CD14-positive monocyte (primary cell): ENCODE measurements at regions not wholly inside any gene's neighbourhood (a gene's known extent, or its start where the extent isn't known, plus 50 kb on each side); places are given as distances from the start of the nearest gene placed in this dataset.

Experiments
- DNase-seq, 3 donors: peaks; one replicate each; pipeline ENCODE4 v3.0.0-alpha.2; 2011 to 2022
- H2AFZ ChIP-seq: 2 replicates; pipeline ENCODE4 v1.6.0; 2012; ENCODE audit warnings: mild to moderate bottlenecking, low read depth, low read length, inconsistent platforms; ENCODE audit not compliant: insufficient read depth, poor library complexity, severe bottlenecking
- H3K27ac ChIP-seq, 2 donors: 1 replicate in 1 of 2; 2 replicates in 1 of 2; pipeline ENCODE4 v1.5.1; 2012 to 2013; ENCODE audit warnings: low read length in 2 of 2, control low read depth in 1 of 2, inconsistent platforms in 1 of 2, low read depth in 1 of 2, mild to moderate bottlenecking in 1 of 2
- H3K27me3 ChIP-seq, 2 donors: one replicate each; pipeline versions ENCODE4 v1.6.0 to v1.6.1; 2011 to 2013; ENCODE audit warnings: low read length in 2 of 2; ENCODE audit not compliant: control insufficient read depth in 2 of 2, insufficient read depth in 2 of 2
- H3K36me3 ChIP-seq, 2 donors: replicated peaks in 1 of 2; 1 replicate in 1 of 2; 2 replicates in 1 of 2; pipeline versions ENCODE4 v1.5.1 to v1.6.1; 2012 to 2013; ENCODE audit warnings: low read length in 2 of 2, control low read depth in 1 of 2, inconsistent platforms in 1 of 2, mild to moderate bottlenecking in 1 of 2; ENCODE audit not compliant: insufficient read depth in 2 of 2, control insufficient read depth in 1 of 2
- H3K4me1 ChIP-seq, 2 donors: 1 replicate in 1 of 2; 2 replicates in 1 of 2; pipeline versions ENCODE4 v1.5.1 to v1.6.1; 2012 to 2013; ENCODE audit warnings: low read length in 2 of 2, control low read depth in 1 of 2, inconsistent platforms in 1 of 2, mild to moderate bottlenecking in 1 of 2, moderate library complexity in 1 of 2; ENCODE audit not compliant: insufficient read depth in 2 of 2, control insufficient read depth in 1 of 2
- H3K4me2 ChIP-seq: replicated peaks from 2 replicates; pipeline ENCODE3; 2012; ENCODE audit warnings: low read length, moderate library complexity, mild to moderate bottlenecking; ENCODE audit not compliant: poor library complexity, severe bottlenecking; ENCODE audit errors: extremely low read depth
- H3K4me3 ChIP-seq, 3 experiments: fragments of 200-600 bp in 1 of 3; sonication (generic) in 1 of 3; replicated peaks in 1 of 3; 1 replicate in 2 of 3; 2 replicates in 1 of 3; pipeline ENCODE4 v1.5.1; 2011 to 2013; ENCODE audit warnings: low read length in 3 of 3, mild to moderate bottlenecking in 3 of 3, control low read depth in 2 of 3, low read depth in 2 of 3, inconsistent platforms in 1 of 3, moderate library complexity in 1 of 3
- H3K79me2 ChIP-seq: 2 replicates; pipeline ENCODE4 v1.6.0; 2012; ENCODE audit warnings: mild to moderate bottlenecking, control low read depth, inconsistent platforms, low read length, moderate library complexity; ENCODE audit not compliant: insufficient read depth
- H3K9ac ChIP-seq: 2 replicates; pipeline ENCODE4 v1.6.0; 2017; ENCODE audit warnings: low read length, mild to moderate bottlenecking; ENCODE audit not compliant: insufficient read depth, poor library complexity, severe bottlenecking
- H3K9me3 ChIP-seq, 2 donors: replicated peaks in 1 of 2; 1 replicate in 1 of 2; 2 replicates in 1 of 2; pipeline versions ENCODE4 v1.5.1 to v1.6.1; 2012 to 2013; ENCODE audit warnings: low read length in 2 of 2, control low read depth in 1 of 2; ENCODE audit not compliant: control insufficient read depth in 1 of 2, insufficient read depth in 1 of 2
- H4K20me1 ChIP-seq: 2 replicates; pipeline ENCODE4 v1.6.0; 2012; ENCODE audit warnings: mild to moderate bottlenecking, low read length, control low read depth, moderate library complexity; ENCODE audit not compliant: insufficient read depth
- H3K27ac Mint-ChIP-seq, 7 donors: one replicate each; pipeline ENCODE4 v1.8.0; 2020; ENCODE audit warnings: mild to moderate bottlenecking in 7 of 7, mixed read lengths in 7 of 7, moderate library complexity in 6 of 7, inconsistent platforms in 2 of 7
- H3K27me3 Mint-ChIP-seq, 3 donors: one replicate each; pipeline ENCODE4 v1.8.0; 2021 to 2022; ENCODE audit warnings: low read depth in 3 of 3, mild to moderate bottlenecking in 3 of 3, mixed read lengths in 3 of 3, moderate library complexity in 3 of 3, inconsistent platforms in 1 of 3
- H3K36me3 Mint-ChIP-seq, 2 donors: one replicate each; pipeline ENCODE4 v1.8.0; 2020; ENCODE audit warnings: mixed read lengths in 2 of 2, inconsistent platforms in 1 of 2, mild to moderate bottlenecking in 1 of 2
- H3K4me1 Mint-ChIP-seq: one replicate; pipeline ENCODE4 v1.8.0; 2020; ENCODE audit warnings: mild to moderate bottlenecking, mixed read lengths
- H3K4me3 Mint-ChIP-seq, 2 donors: one replicate each; pipeline ENCODE4 v1.8.0; 2020; ENCODE audit warnings: mild to moderate bottlenecking in 2 of 2, mixed read lengths in 2 of 2, moderate library complexity in 1 of 2
- H3K9me3 Mint-ChIP-seq, 7 donors: one replicate each; pipeline ENCODE4 v1.8.0; 2020 to 2022; ENCODE audit warnings: mixed read lengths in 7 of 7, mild to moderate bottlenecking in 6 of 7, moderate library complexity in 6 of 7, inconsistent platforms in 2 of 7
- CTCF ChIP-seq: fragments of 200-600 bp; IDR thresholded peaks from one replicate; pipeline ENCODE4 v1.8.0; 2022; ENCODE audit warnings: antibody characterized with exemption, mild to moderate bottlenecking
- WGBS: methylation state at CpG from one replicate; pipeline ENCODE4 v1.1.5; 2013; ENCODE audit warnings: missing lambda C conversion rate; ENCODE audit not compliant: insufficient coverage; 5-methylcytosine and 5-hydroxymethylcytosine counted together
- intact Hi-C, 2 donors: fragments of 100-400 bp; cut with micrococcal nuclease; formaldehyde crosslinking; loops; one replicate each; pipeline versions ENCODE4 v1.15.0 to v1.15.1; 2023

- no peaks in the 10 kb centered on the region for H3K36me3 Mint-ChIP-seq
- Histone ChIP-seq H3K9ac (no peak overlapping the region), H3K27me3 (no peaks in the 10 kb centered on the region), H3K4me1 (no peaks in the 10 kb centered on the region), H4K20me1 (no peaks in the 10 kb centered on the region), H3K4me3 (no peak overlapping the region), H3K36me3 (no peaks in the 10 kb centered on the region), H3K9me3 (no peaks in the 10 kb centered on the region), H3K27ac (no peak overlapping the region), H3K4me2 (no peak overlapping the region), H2AFZ (no peak overlapping the region), H3K79me2 (no peaks in the 10 kb centered on the region)
- no peak overlapping the region for H3K4me3 Mint-ChIP-seq
- intact Hi-C loops, result loop anchor here in 1 of 2 donors (10.0 kb wide), 1 partner anchor 244 kb away; no protein-coding TSS in a partner anchor
- no peak for TF ChIP-seq CTCF
- 25% methylated on average over 1 of the region's 3 CpGs for WGBS
- H3K9me3 Mint-ChIP-seq, result peaks cover 0 to 8% (median 1%) of the 10 kb centered on the region in 7 donors
- no peaks in the 10 kb centered on the region for H3K27me3 Mint-ChIP-seq
- no peak for DNase-seq
- no peaks in the 10 kb centered on the region for H3K4me1 Mint-ChIP-seq
- H3K27ac Mint-ChIP-seq, result no peak overlapping the region
Observed at GRCh38 chr11:23041001-23041503, 180.8 kb upstream of the CCDC179 start.

- H3K9me3 Mint-ChIP-seq, result peaks cover 0 to 3% (median 0%) of the 10 kb centered on the region in 7 donors
- DNase-seq, result no peak
- H3K27ac Mint-ChIP-seq, result no peak overlapping the region
- Histone ChIP-seq H3K9me3 (no peaks in the 10 kb centered on the region), H3K27me3 (no peaks in the 10 kb centered on the region), H3K36me3 (no peaks in the 10 kb centered on the region), H3K4me3 (no peak overlapping the region), H2AFZ (no peak overlapping the region), H3K79me2 (no peaks in the 10 kb centered on the region), H3K4me1 (no peaks in the 10 kb centered on the region), H4K20me1 (no peaks in the 10 kb centered on the region), H3K9ac (no peak overlapping the region), H3K4me2 (no peak overlapping the region), H3K27ac (no peak overlapping the region)
- no peaks in the 10 kb centered on the region for H3K27me3 Mint-ChIP-seq
- no peaks in the 10 kb centered on the region for H3K36me3 Mint-ChIP-seq
- no peak overlapping the region for H3K4me3 Mint-ChIP-seq
- TF ChIP-seq CTCF, result no peak
- H3K4me1 Mint-ChIP-seq, result no peaks in the 10 kb centered on the region
- intact Hi-C loops, result no loop called here
Observed at GRCh38 chr11:23058656-23059055, 198.4 kb upstream of the CCDC179 start.
